Common myeloid progenitor, CD34-positive (primary cell): ENCODE measurements at regions not wholly inside any gene's neighbourhood (a gene's known extent, or its start where the extent isn't known, plus 50 kb on each side); places are given as distances from the start of the nearest gene placed in this dataset.

Source experiments
- CTCF ChIA-PET: fragments of 350-600 bp; sonication (Branson Sonifier 250); formaldehyde crosslinking; loops from one replicate; lab custom pipeline; 2021; ENCODE audit warnings: antibody characterized with exemption; lab: Charles Lee
- POLR2A ChIA-PET: fragments of 350-600 bp; sonication (Branson Sonifier 250); formaldehyde crosslinking; loops from one replicate; lab custom pipeline; 2021; ENCODE audit warnings: antibody characterized with exemption; lab: Charles Lee
- DNase-seq, 3 donors: peaks; one replicate each; pipeline versions ENCODE4 v3.0.0 to v3.0.0-alpha.2; 2013
- H3K27ac ChIP-seq, 2 experiments: 1 replicate in 1 of 2; 2 replicates in 1 of 2; pipeline ENCODE4 v1.7.0; 2013; ENCODE audit warnings: inconsistent platforms in 2 of 2, low read length in 2 of 2, mild to moderate bottlenecking in 2 of 2, low read depth in 1 of 2, moderate library complexity in 1 of 2; ENCODE audit not compliant: severe bottlenecking in 2 of 2, insufficient read depth in 1 of 2, poor library complexity in 1 of 2
- H3K27me3 ChIP-seq, 5 experiments: replicated peaks in 2 of 5; 1 replicate in 3 of 5; 2 replicates in 2 of 5; pipeline versions ENCODE4 v1.6.1 to v1.7.0; 2013; ENCODE audit warnings: low read length in 4 of 5, mild to moderate bottlenecking in 2 of 5, moderate library complexity in 2 of 5, inconsistent platforms in 1 of 5; ENCODE audit not compliant: insufficient read depth in 5 of 5, control insufficient read depth in 4 of 5
- H3K36me3 ChIP-seq, 4 experiments: 1 replicate in 2 of 4; 2 replicates in 2 of 4; pipeline versions ENCODE4 v1.6.1 to v1.7.0; 2013; ENCODE audit warnings: low read length in 3 of 4, control low read depth in 1 of 4, mild to moderate bottlenecking in 1 of 4; ENCODE audit not compliant: control insufficient read depth in 4 of 4, insufficient read depth in 4 of 4
- H3K4me1 ChIP-seq, 4 experiments: 1 replicate in 3 of 4; 2 replicates in 1 of 4; pipeline versions ENCODE4 v1.6.1 to v1.7.1; 2013; ENCODE audit warnings: low read length in 3 of 4, mild to moderate bottlenecking in 3 of 4, control low read depth in 1 of 4, inconsistent platforms in 1 of 4, moderate library complexity in 1 of 4; ENCODE audit not compliant: control insufficient read depth in 4 of 4, insufficient read depth in 4 of 4; ENCODE audit errors: control extremely low read depth in 1 of 4
- H3K4me3 ChIP-seq, 7 experiments: 1 replicate in 4 of 7; 2 replicates in 3 of 7; pipeline versions ENCODE4 v1.5.1 to v1.7.0; 2013; ENCODE audit warnings: mild to moderate bottlenecking in 7 of 7, low read length in 6 of 7, moderate library complexity in 6 of 7, inconsistent platforms in 2 of 7, low read depth in 2 of 7, control low read depth in 1 of 7; ENCODE audit not compliant: insufficient read depth in 4 of 7, control insufficient read depth in 1 of 7; ENCODE audit errors: extremely low read depth in 1 of 7
- H3K9me3 ChIP-seq, 5 experiments: 1 replicate in 4 of 5; 2 replicates in 1 of 5; pipeline versions ENCODE4 v1.6.1 to v1.7.1; 2013; ENCODE audit warnings: low read length in 4 of 5, mild to moderate bottlenecking in 2 of 5, inconsistent platforms in 1 of 5, low read depth in 1 of 5, moderate library complexity in 1 of 5; ENCODE audit not compliant: control insufficient read depth in 4 of 5, insufficient read depth in 2 of 5; ENCODE audit errors: control extremely low read depth in 1 of 5
- WGBS: methylation state at CpG from one replicate; pipeline ENCODE4 v1.1.5; 2013; ENCODE audit not compliant: insufficient coverage; 5-methylcytosine and 5-hydroxymethylcytosine counted together

DNA sequence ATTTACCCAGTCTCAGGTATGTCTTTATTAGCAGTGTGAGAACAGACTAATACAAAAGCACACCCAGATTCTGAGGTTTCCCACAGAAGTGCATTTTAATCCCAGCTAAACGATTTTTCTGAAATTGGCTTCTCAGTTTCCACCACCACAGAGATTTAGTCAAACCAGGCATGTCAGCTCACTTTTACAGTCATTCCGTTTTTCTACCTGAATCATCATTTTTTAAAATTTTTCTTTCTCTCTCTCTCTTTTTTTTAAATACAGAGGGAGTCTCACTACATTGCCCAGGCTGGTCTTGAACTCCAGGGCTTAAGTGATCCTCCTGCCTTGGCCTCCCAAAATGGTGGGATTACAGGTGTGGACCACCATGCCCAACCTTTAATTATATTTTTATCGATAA, 389.1 kb downstream of the HAPSTR1 start:
- Histone ChIP-seq H3K4me3 (no peak overlapping the region), H3K27me3 (peaks cover 0 to 2% (median 0%) of the 10 kb centered on the region in 5 experiments), H3K36me3 (no peaks in the 10 kb centered on the region), H3K4me1 (no peaks in the 10 kb centered on the region), H3K27ac (no peak overlapping the region), H3K9me3 (no peaks in the 10 kb centered on the region)
- POLR2A ChIA-PET = no interaction called here
- CTCF ChIA-PET = no interaction called here
- DNase-seq = no peak
- WGBS = 100% methylated on average over 2 of the region's 3 CpGs

DNA sequence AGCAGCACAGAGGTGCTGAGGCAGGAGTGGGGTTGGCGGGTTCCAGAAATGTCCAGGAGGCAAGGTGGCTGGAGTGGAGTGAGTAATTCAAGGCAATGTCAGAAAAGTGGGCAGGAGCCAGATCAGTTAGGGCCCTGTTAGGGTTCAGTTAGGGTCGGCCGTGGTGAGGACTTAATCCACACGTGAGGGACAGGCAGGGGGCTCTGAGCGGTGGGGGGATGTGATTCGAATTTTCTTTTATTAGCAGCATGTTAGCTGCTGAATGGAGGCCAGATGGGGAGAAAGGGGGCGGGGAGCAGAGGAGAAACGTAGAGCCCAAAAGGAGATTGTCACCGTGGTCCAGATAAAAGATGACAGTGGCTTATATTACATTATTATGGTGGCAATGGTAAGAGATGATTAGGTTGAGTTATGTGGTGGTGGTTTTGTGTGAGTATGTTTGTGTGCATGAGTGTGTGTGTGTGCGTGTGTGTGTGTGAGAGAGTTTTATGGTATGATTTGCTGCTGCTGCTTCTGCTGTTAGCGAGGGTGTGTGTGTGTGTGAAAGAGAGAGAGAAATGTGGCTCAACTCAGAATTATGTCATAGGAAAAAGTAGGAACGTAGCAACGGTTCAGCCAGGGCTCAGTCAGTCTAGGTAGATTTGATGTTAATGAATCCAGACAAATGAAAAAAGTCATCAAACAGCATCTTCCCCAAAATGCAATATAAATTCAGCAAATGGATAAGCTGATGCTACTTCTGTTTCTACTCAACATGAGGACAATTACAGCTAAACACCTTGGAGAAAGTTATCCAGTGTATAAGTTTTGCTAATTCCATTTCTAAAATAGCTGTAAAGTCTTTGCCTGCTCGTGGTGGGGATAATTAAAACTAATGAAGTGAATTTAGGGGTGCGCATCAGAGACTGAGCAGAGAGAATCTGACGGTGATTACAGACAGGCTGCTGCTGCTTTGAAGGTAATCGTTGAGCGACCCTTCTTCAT, 390.6 kb downstream of the HAPSTR1 start:
- 83% methylated on average over 15 of the region's 18 CpGs for WGBS
- Histone ChIP-seq H3K4me1 (no peaks in the 10 kb centered on the region), H3K27me3 (peaks cover 0 to 2% (median 0%) of the 10 kb centered on the region in 5 experiments), H3K9me3 (no peaks in the 10 kb centered on the region), H3K4me3 (no peak overlapping the region), H3K27ac (no peak overlapping the region), H3K36me3 (no peaks in the 10 kb centered on the region)
- no peak for DNase-seq
- ChIA-PET CTCF (no interaction called here), POLR2A (no interaction called here)

DNA sequence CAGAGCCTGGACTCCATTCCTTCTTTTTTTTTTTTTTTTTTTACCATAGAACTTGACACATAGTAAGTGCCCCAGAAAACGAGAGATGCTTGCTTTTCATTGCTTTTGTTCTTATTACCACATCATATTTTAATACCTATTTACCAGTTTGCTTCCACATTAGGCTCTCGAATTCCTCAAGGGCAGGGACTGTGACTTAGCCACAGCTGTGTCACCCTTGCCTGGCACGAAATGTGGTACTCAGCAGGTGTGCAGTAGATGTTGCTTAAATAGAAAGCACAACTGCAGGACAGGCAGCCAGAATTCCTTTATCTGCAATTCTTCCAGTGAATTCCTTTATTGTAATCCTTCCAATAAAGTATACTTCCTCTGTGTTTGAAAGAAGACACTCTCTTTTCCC, 393.0 kb downstream of the HAPSTR1 start:
- H3K27ac ChIP-seq = no peak overlapping the region
- CTCF ChIA-PET = no interaction called here
- H3K27me3 ChIP-seq = peaks cover 0 to 2% (median 0%) of the 10 kb centered on the region in 5 experiments
- H3K36me3 ChIP-seq = no peaks in the 10 kb centered on the region
- H3K4me1 ChIP-seq = no peaks in the 10 kb centered on the region
- H3K9me3 ChIP-seq = peaks cover 0 to 2% (median 0%) of the 10 kb centered on the region in 5 experiments
- no peak for DNase-seq
- H3K4me3 ChIP-seq = no peak overlapping the region
- POLR2A ChIA-PET = no interaction called here
- WGBS = 86% methylated on average over 2 of the region's 3 CpGs

GRCh38 chr16:9484881-9485280, 393.4 kb downstream of the HAPSTR1 start:
- no peak overlapping the region for H3K27ac ChIP-seq
- POLR2A ChIA-PET = no interaction called here
- 31% methylated on average over 5 of the region's 5 CpGs for WGBS

DNA sequence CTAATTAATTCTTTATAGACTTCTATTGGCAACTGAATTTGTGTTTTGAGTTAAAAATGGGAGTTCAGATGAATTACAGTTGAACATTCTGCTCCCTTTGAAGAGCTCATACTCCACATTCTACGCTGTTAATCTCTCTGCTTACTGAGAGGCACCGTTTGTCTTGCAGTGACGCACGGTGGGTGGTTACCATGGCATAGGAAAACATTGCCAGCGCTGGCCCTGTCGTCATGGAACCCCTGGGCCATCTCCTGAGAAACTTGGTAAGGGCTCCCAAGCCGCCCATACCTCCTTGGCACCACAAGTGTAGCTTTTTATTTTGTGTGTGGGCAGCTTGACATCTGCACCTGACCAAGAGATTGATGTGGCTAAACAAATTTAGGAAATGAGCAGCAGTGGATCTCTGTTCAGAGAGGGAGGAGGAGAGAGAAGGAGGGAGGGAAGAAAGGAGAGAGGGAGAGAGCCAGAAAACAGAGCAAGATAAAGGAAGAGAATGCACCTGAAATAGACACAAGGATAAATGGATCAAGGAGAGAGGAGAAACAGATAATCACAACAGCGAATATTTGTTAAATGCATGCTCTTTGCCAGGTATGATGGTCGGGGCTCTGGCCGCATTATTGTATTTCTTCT, 398.5 kb downstream of the HAPSTR1 start:
- ChIA-PET POLR2A (interaction anchor here (0.7 kb wide), 1 partner anchor 707 kb away, joined by 4 read pairs; no protein-coding TSS in a partner anchor), CTCF (no interaction called here)
- no peak overlapping the region for H3K4me3 ChIP-seq
- H3K36me3 ChIP-seq = no peaks in the 10 kb centered on the region
- no peaks in the 10 kb centered on the region for H3K4me1 ChIP-seq
- H3K9me3 ChIP-seq = peaks cover 0 to 2% (median 0%) of the 10 kb centered on the region in 5 experiments
- WGBS = 76% methylated on average over 9 of the region's 10 CpGs
- H3K27ac ChIP-seq = no peak overlapping the region
- no peak for DNase-seq
- H3K27me3 ChIP-seq = no peaks in the 10 kb centered on the region

More at GRCh38 chr16:9484881-9485280, 393.4 kb downstream of the HAPSTR1 start:
- Histone ChIP-seq H3K9me3 (peaks cover 0 to 2% (median 0%) of the 10 kb centered on the region in 5 experiments), H3K4me1 (no peaks in the 10 kb centered on the region), H3K27me3 (peaks cover 0 to 2% (median 0%) of the 10 kb centered on the region in 5 experiments), H3K4me3 (no peak overlapping the region), H3K36me3 (no peaks in the 10 kb centered on the region)
- CTCF ChIA-PET = no interaction called here
- no peak for DNase-seq

- ChIA-PET CTCF (no interaction called here), POLR2A (no interaction called here)
- H3K4me1 ChIP-seq = no peaks in the 10 kb centered on the region
- DNase-seq = no peak
- peaks cover 0 to 2% (median 0%) of the 10 kb centered on the region in 5 experiments for H3K9me3 ChIP-seq
- H3K27me3 ChIP-seq = no peaks in the 10 kb centered on the region
- H3K27ac ChIP-seq = no peak overlapping the region
- H3K4me3 ChIP-seq = no peak overlapping the region
- H3K36me3 ChIP-seq = no peaks in the 10 kb centered on the region
- WGBS = 57% methylated on average over 1 of the region's 3 CpGs
These were observed 404.4 kb downstream of the HAPSTR1 start for GRCh38 chr16:9495824-9496223.

DNA sequence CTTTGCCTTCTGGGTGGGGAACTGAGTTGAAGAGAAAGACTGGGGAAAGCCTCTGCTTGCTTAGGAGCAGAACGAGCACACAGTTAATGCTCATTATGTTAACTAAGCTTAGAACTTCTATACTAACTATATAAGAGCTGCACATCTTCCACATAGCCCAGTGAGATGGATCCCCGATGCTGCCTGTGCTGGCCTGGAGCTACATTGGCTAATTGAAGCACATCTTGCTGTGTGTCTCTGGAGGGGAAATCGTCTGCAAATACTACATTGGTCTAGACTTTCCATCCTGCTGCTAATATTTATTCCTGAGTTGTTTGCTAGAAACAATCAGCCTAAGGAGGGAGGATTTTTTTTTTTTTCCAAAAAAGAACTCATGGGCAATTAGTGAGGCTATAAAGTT, 406.3 kb downstream of the HAPSTR1 start:
- ChIA-PET POLR2A (no interaction called here), CTCF (no interaction called here)
- DNase-seq = no peak
- H3K27ac ChIP-seq = no peak overlapping the region
- WGBS = 100% methylated on average over 1 of the region's 3 CpGs
- H3K9me3 ChIP-seq = peaks cover 0 to 3% (median 0%) of the 10 kb centered on the region in 5 experiments
- no peaks in the 10 kb centered on the region for H3K36me3 ChIP-seq
- no peaks in the 10 kb centered on the region for H3K27me3 ChIP-seq
- H3K4me1 ChIP-seq = no peaks in the 10 kb centered on the region
- no peak overlapping the region for H3K4me3 ChIP-seq
